Osteocyte (in vitro differentiated cells): ENCODE measurements at regions not wholly inside any gene's neighbourhood (a gene's known extent, or its start where the extent isn't known, plus 50 kb on each side); places are given as distances from the start of the nearest gene placed in this dataset.

Source experiments
- DNase-seq: peaks from one replicate; pipeline ENCODE4 v3.0.0; 2021; ENCODE audit warnings: mixed read lengths; ENCODE audit not compliant: unreplicated experiment; ENCODE audit errors: extremely low spot score
- H3K27ac Mint-ChIP-seq: one replicate; pipeline ENCODE4 v1.8.0; 2021; ENCODE audit warnings: mild to moderate bottlenecking, mixed read lengths; ENCODE audit not compliant: unreplicated experiment
- H3K27me3 Mint-ChIP-seq: one replicate; pipeline ENCODE4 v1.8.0; 2021; ENCODE audit warnings: mixed read lengths; ENCODE audit not compliant: unreplicated experiment
- H3K36me3 Mint-ChIP-seq: one replicate; pipeline ENCODE4 v1.8.0; 2021; ENCODE audit warnings: mixed read lengths; ENCODE audit not compliant: unreplicated experiment
- H3K4me1 Mint-ChIP-seq: one replicate; pipeline ENCODE4 v1.8.0; 2021; ENCODE audit warnings: mixed read lengths; ENCODE audit not compliant: unreplicated experiment
- H3K4me3 Mint-ChIP-seq: one replicate; pipeline ENCODE4 v1.8.0; 2021; ENCODE audit warnings: mild to moderate bottlenecking, moderate library complexity, mixed read lengths; ENCODE audit not compliant: unreplicated experiment
- H3K9me3 Mint-ChIP-seq: one replicate; pipeline ENCODE4 v1.8.0; 2021; ENCODE audit warnings: mixed read lengths; ENCODE audit not compliant: unreplicated experiment
- CTCF ChIP-seq: fragments of 200-600 bp; sonication (generic); IDR thresholded peaks from 2 replicates; pipeline ENCODE4 v1.5.0; 2021; ENCODE audit warnings: antibody characterized with exemption, mild to moderate bottlenecking, moderate library complexity

GRCh38 chr2:184425083-184425482 is 173.2 kb upstream of the ZNF804A start:
- Mint-ChIP-seq H3K4me1 (peaks cover 2% of the 10 kb centered on the region), H3K36me3 (no peaks in the 10 kb centered on the region), H3K4me3 (no peak overlapping the region), H3K27ac (no peak overlapping the region), H3K9me3 (no peaks in the 10 kb centered on the region), H3K27me3 (no peaks in the 10 kb centered on the region)
- DNase-seq = no peak
- TF ChIP-seq CTCF = no peak

GRCh38 chr2:184444217-184444616 is 154.1 kb upstream of the ZNF804A start:
- Mint-ChIP-seq H3K36me3 (no peaks in the 10 kb centered on the region), H3K4me1 (no peaks in the 10 kb centered on the region), H3K4me3 (no peak overlapping the region), H3K9me3 (no peaks in the 10 kb centered on the region), H3K27ac (no peak overlapping the region), H3K27me3 (no peaks in the 10 kb centered on the region)
- no peak for DNase-seq
- no peak for TF ChIP-seq CTCF

GRCh38 chr2:184444623-184445223 is 153.6 kb upstream of the ZNF804A start:
- H3K4me3 Mint-ChIP-seq = no peak overlapping the region

GRCh38 chr2:184449760-184450159 is 148.6 kb upstream of the ZNF804A start:
- Mint-ChIP-seq H3K4me3 (no peak overlapping the region), H3K27me3 (peaks cover 2% of the 10 kb centered on the region), H3K27ac (no peak overlapping the region), H3K36me3 (no peaks in the 10 kb centered on the region), H3K4me1 (no peaks in the 10 kb centered on the region), H3K9me3 (no peaks in the 10 kb centered on the region)
- TF ChIP-seq CTCF = no peak
- DNase-seq = no peak

More at GRCh38 chr2:184444623-184445223, 153.6 kb upstream of the ZNF804A start:
- Mint-ChIP-seq H3K27ac (no peak overlapping the region), H3K4me1 (no peaks in the 10 kb centered on the region), H3K9me3 (no peaks in the 10 kb centered on the region), H3K36me3 (no peaks in the 10 kb centered on the region), H3K27me3 (no peaks in the 10 kb centered on the region)
- no peak for DNase-seq
- no peak for TF ChIP-seq CTCF

- H3K4me1 Mint-ChIP-seq = no peaks in the 10 kb centered on the region
- H3K27ac Mint-ChIP-seq = no peak overlapping the region
- H3K27me3 Mint-ChIP-seq = peaks cover 2% of the 10 kb centered on the region
- H3K36me3 Mint-ChIP-seq = no peaks in the 10 kb centered on the region
- no peak for TF ChIP-seq CTCF
- no peaks in the 10 kb centered on the region for H3K9me3 Mint-ChIP-seq
- H3K4me3 Mint-ChIP-seq = no peak overlapping the region
- DNase-seq = no peak
These were observed 145.4 kb upstream of the ZNF804A start for GRCh38 chr2:184452907-184453306.
